ENCODE measurements at regions not wholly inside any gene's neighbourhood (a gene's known extent, or its start where the extent isn't known, plus 50 kb on each side); places are given as distances from the start of the nearest gene placed in this dataset.

- Histone ChIP-seq H3K4me2 (no peak overlapping the region), H3K9ac (no peak overlapping the region), H3K9me3 (ENCODE audit: low read depth) (no peaks in the 10 kb centered on the region), H3K36me3 (no peaks in the 10 kb centered on the region), H3F3A (ENCODE audit: low read depth) (no peaks in the 10 kb centered on the region), H3K79me2 (ENCODE audit: low read depth) (no peaks in the 10 kb centered on the region), H2AFZ (replicated peaks) (no peak overlapping the region), H4K20me1 (ENCODE audit: low read depth) (no peaks in the 10 kb centered on the region), H3K27me3 (no peaks in the 10 kb centered on the region), H3K27ac (no peak overlapping the region), H3K4me1 (no peaks in the 10 kb centered on the region), H3K4me3 (no peak overlapping the region)
- no peak for TF ChIP-seq EZH2phosphoT487 (IDR thresholded peaks at IDR 0.05)
- no peaks in the 10 kb centered on the region for H3K4me1 Mint-ChIP-seq
- H3K4me3 Mint-ChIP-seq, result no peak overlapping the region
- H3K27me3 Mint-ChIP-seq (ENCODE audit: insufficient read depth, low read depth), result no peaks in the 10 kb centered on the region
- H3K27ac Mint-ChIP-seq, result no peak overlapping the region
- H3K9me3 Mint-ChIP-seq, result no peaks in the 10 kb centered on the region
- DNase-seq (ENCODE audit: low spot score), result no peak
- H3K36me3 Mint-ChIP-seq, result no peaks in the 10 kb centered on the region
These were observed 249.3 kb upstream of the SYT4 start for GRCh38 chr18:43526426-43527145.

GRCh38 chr18:43531438-43531837 is 254.1 kb upstream of the SYT4 start:
- Histone ChIP-seq H3K27ac (no peak overlapping the region), H3K9me3 (ENCODE audit: low read depth) (no peaks in the 10 kb centered on the region), H2AFZ (replicated peaks) (no peak overlapping the region), H3K4me1 (no peaks in the 10 kb centered on the region), H3K4me3 (no peak overlapping the region), H3K4me2 (no peak overlapping the region), H3K79me2 (ENCODE audit: low read depth) (no peaks in the 10 kb centered on the region), H4K20me1 (ENCODE audit: low read depth) (no peaks in the 10 kb centered on the region), H3K36me3 (no peaks in the 10 kb centered on the region), H3F3A (ENCODE audit: low read depth) (no peaks in the 10 kb centered on the region), H3K27me3 (no peaks in the 10 kb centered on the region), H3K9ac (no peak overlapping the region)
- no peak overlapping the region for H3K27ac Mint-ChIP-seq
- no peaks in the 10 kb centered on the region for H3K27me3 Mint-ChIP-seq (ENCODE audit: insufficient read depth, low read depth)
- H3K9me3 Mint-ChIP-seq, result no peaks in the 10 kb centered on the region
- H3K4me3 Mint-ChIP-seq, result no peak overlapping the region
- DNase-seq (ENCODE audit: low spot score), result no peak
- H3K36me3 Mint-ChIP-seq, result no peaks in the 10 kb centered on the region
- TF ChIP-seq CTCF (IDR thresholded peaks at IDR 0.05) (no peak), EZH2 (IDR thresholded peaks at IDR 0.05) (no peak), EZH2phosphoT487 (IDR thresholded peaks at IDR 0.05) (no peak)
- no peaks in the 10 kb centered on the region for H3K4me1 Mint-ChIP-seq

- TF ChIP-seq EZH2phosphoT487 (IDR thresholded peaks at IDR 0.05) (no peak), CTCF (IDR thresholded peaks at IDR 0.05) (no peak), EZH2 (IDR thresholded peaks at IDR 0.05) (no peak)
- H3K9me3 ChIP-seq (ENCODE audit: low read depth), result no peaks in the 10 kb centered on the region
- H3K9ac ChIP-seq, result no peak overlapping the region
- H3F3A ChIP-seq (ENCODE audit: low read depth), result no peaks in the 10 kb centered on the region
- H3K27ac ChIP-seq, result no peak overlapping the region
- Mint-ChIP-seq H3K27me3 (ENCODE audit: insufficient read depth, low read depth) (no peaks in the 10 kb centered on the region), H3K27ac (no peak overlapping the region), H3K36me3 (no peaks in the 10 kb centered on the region), H3K9me3 (no peaks in the 10 kb centered on the region), H3K4me3 (no peak overlapping the region), H3K4me1 (no peaks in the 10 kb centered on the region)
- H3K27me3 ChIP-seq, result no peaks in the 10 kb centered on the region
- no peak overlapping the region for H2AFZ ChIP-seq (replicated peaks)
- no peaks in the 10 kb centered on the region for H3K4me1 ChIP-seq
- H3K79me2 ChIP-seq (ENCODE audit: low read depth), result no peaks in the 10 kb centered on the region
- H3K4me2 ChIP-seq, result no peak overlapping the region
- H4K20me1 ChIP-seq (ENCODE audit: low read depth), result no peaks in the 10 kb centered on the region
- no peaks in the 10 kb centered on the region for H3K36me3 ChIP-seq
- no peak for DNase-seq (ENCODE audit: low spot score)
- H3K4me3 ChIP-seq, result no peak overlapping the region
These were observed 256.1 kb upstream of the SYT4 start for GRCh38 chr18:43533371-43533770.

- Histone ChIP-seq H3K9me3 (ENCODE audit: low read depth) (no peaks in the 10 kb centered on the region), H3K79me2 (ENCODE audit: low read depth) (no peaks in the 10 kb centered on the region), H3K27ac (no peak overlapping the region), H3K4me2 (no peak overlapping the region), H2AFZ (replicated peaks) (no peak overlapping the region), H3K4me1 (no peaks in the 10 kb centered on the region), H4K20me1 (ENCODE audit: low read depth) (no peaks in the 10 kb centered on the region), H3K9ac (no peak overlapping the region), H3K27me3 (no peaks in the 10 kb centered on the region), H3K4me3 (no peak overlapping the region), H3K36me3 (no peaks in the 10 kb centered on the region), H3F3A (ENCODE audit: low read depth) (no peaks in the 10 kb centered on the region)
- no peaks in the 10 kb centered on the region for H3K36me3 Mint-ChIP-seq
- H3K4me3 Mint-ChIP-seq, result no peak overlapping the region
- H3K27me3 Mint-ChIP-seq (ENCODE audit: insufficient read depth, low read depth), result no peaks in the 10 kb centered on the region
- no peaks in the 10 kb centered on the region for H3K4me1 Mint-ChIP-seq
- no peaks in the 10 kb centered on the region for H3K9me3 Mint-ChIP-seq
- TF ChIP-seq CTCF (IDR thresholded peaks at IDR 0.05) (no peak), EZH2 (IDR thresholded peaks at IDR 0.05) (no peak), EZH2phosphoT487 (IDR thresholded peaks at IDR 0.05) (no peak)
- H3K27ac Mint-ChIP-seq, result no peak overlapping the region
- no peak for DNase-seq (ENCODE audit: low spot score)
These were observed 257.2 kb upstream of the SYT4 start for GRCh38 chr18:43534511-43534910.

Measured in neural progenitor cell (in vitro differentiated cells).